Left lung (tissue), 4 donors: ENCODE measurements at regions not wholly inside any gene's neighbourhood (a gene's known extent, or its start where the extent isn't known, plus 50 kb on each side); places are given as distances from the start of the nearest gene placed in this dataset.

Source experiments
- ATAC-seq: fragments of 200-7000 bp; cut with Tn5 transposase; one replicate; pipeline ENCODE4 v1.9.1; 2020; ENCODE audit warnings: moderate library complexity
- DNase-seq, 4 donors: peaks; one replicate each; pipeline ENCODE4 v3.0.0-alpha.2; 2013 to 2020
- H3K27ac ChIP-seq, 2 donors: fragments of 200-600 bp; sonication (generic) in 1 of 2; one replicate each; pipeline versions ENCODE4 v1.5.0 to v1.8.0; 2020 to 2021
- H3K27me3 ChIP-seq, 2 donors: fragments of 200-600 bp; sonication (generic) in 1 of 2; one replicate each; pipeline versions ENCODE4 v1.5.0 to v1.8.0; 2020 to 2021
- H3K36me3 ChIP-seq, 2 donors: fragments of 200-600 bp; sonication (generic) in 1 of 2; one replicate each; pipeline versions ENCODE4 v1.5.0 to v1.8.0; 2020 to 2021
- H3K4me1 ChIP-seq, 2 donors: fragments of 200-600 bp; one replicate each; pipeline ENCODE4 v1.8.0; 2021
- H3K4me3 ChIP-seq, 2 donors: fragments of 200-600 bp; sonication (generic) in 1 of 2; one replicate each; pipeline versions ENCODE4 v1.5.0 to v1.8.0; 2020 to 2021; ENCODE audit warnings: mild to moderate bottlenecking in 1 of 2
- H3K9me3 ChIP-seq, 2 donors: fragments of 200-600 bp; sonication (generic) in 1 of 2; one replicate each; pipeline versions ENCODE4 v1.5.0 to v1.8.0; 2020 to 2021
- CTCF ChIP-seq, 2 donors: fragments of 200-600 bp; sonication (generic) in 1 of 2; IDR thresholded peaks; one replicate each; pipeline versions ENCODE4 v1.5.0 to v1.8.0; 2021; ENCODE audit warnings: antibody characterized with exemption in 2 of 2
- intact Hi-C, 2 donors: fragments of 100-400 bp; cut with DNase I; formaldehyde crosslinking; loops; one replicate each; pipeline versions ENCODE4 v1.11.2 to v1.14.2; 2022
- donor health status: DM: no; HTN: yes; CAD: no.
- donor health status: DM: no; HTN: no; CAD: no.

- Histone ChIP-seq H3K36me3 (no peaks in the 10 kb centered on the region), H3K4me1 (no peaks in the 10 kb centered on the region), H3K4me3 (no peak overlapping the region), H3K27me3 (no peaks in the 10 kb centered on the region), H3K9me3 (no peaks in the 10 kb centered on the region), H3K27ac (no peak overlapping the region)
- DNase-seq (no peak), ATAC-seq (no peak)
- intact Hi-C loops, result no loop called here
- no peak for TF ChIP-seq CTCF (IDR thresholded peaks at IDR 0.05)
Measured at GRCh38 chr3:158918451-158918850, 116.6 kb downstream of the MFSD1 start.

- DNase-seq (no peak), ATAC-seq (no peak)
- TF ChIP-seq CTCF (IDR thresholded peaks at IDR 0.05), result no peak
- intact Hi-C loops, result no loop called here
- no peaks in the 10 kb centered on the region for H3K4me1 ChIP-seq
- no peaks in the 10 kb centered on the region for H3K27me3 ChIP-seq
- no peaks in the 10 kb centered on the region for H3K9me3 ChIP-seq
- no peak overlapping the region for H3K4me3 ChIP-seq
- no peak overlapping the region for H3K27ac ChIP-seq
- no peaks in the 10 kb centered on the region for H3K36me3 ChIP-seq
Measured at GRCh38 chr3:158920371-158920770, 118.5 kb downstream of the MFSD1 start.

DNA sequence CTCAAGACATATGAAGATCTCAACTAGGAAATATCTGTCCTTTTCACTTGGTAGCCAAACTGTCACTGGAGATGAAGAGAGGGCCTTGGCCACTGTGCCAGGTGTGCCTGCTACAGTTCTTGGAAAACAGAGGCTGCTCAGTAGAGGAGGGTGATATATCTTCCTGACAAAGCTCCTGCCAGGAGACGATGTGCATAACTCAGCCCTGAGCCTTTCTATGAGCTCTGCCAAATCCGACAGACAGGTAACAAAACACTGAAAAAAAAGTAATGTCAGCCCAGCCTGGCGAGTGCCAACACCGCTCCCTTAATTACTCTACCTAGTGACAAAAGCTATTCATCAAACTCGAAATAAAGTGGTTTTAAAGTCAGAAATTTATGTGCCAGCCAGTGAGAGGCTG lies 123.2 kb downstream of the MFSD1 start:
- Histone ChIP-seq H3K36me3 (no peaks in the 10 kb centered on the region), H3K4me1 (no peaks in the 10 kb centered on the region), H3K27ac (no peak overlapping the region), H3K9me3 (no peaks in the 10 kb centered on the region), H3K4me3 (no peak overlapping the region), H3K27me3 (no peaks in the 10 kb centered on the region)
- no peak for TF ChIP-seq CTCF (IDR thresholded peaks at IDR 0.05)
- DNase-seq, result no peak
- intact Hi-C loops, result no loop called here
- ATAC-seq, result no peak

DNA sequence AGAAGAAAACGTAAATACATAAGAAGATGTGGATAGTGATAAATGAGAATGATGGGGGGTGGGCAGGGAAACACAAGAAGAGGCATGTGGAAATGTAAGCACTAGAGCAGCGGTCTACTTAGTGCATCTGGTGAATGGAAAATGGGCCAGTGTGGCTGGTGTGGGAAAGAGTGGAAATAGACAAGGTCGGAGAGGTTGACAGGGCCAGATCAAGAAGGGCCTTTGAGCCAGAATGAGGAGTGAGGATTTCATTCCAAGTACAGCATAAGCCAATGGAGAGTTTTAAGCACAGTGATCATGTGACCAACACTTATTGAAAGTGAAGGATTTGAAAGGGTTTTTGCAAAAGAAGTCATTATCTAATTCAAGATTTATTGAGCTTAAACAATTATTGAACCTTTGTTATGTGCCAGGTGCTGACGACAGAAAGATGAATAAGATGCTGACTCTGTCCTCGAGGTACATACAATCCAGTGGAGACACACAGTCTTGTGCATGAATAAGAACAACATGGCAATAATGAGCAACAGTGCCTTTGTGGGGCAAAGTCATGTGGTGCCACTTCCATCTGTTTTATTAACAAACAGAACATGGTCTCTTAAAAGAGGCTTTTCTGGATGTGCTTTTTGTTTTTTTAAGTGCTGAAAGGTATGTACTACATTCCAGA lies 124.1 kb downstream of the MFSD1 start:
- no peak overlapping the region for H3K4me3 ChIP-seq
- ATAC-seq (no peak), DNase-seq (no peak)
- intact Hi-C loops, result no loop called here
- no peaks in the 10 kb centered on the region for H3K4me1 ChIP-seq
- no peaks in the 10 kb centered on the region for H3K36me3 ChIP-seq
- no peaks in the 10 kb centered on the region for H3K27me3 ChIP-seq
- H3K27ac ChIP-seq, result no peak overlapping the region
- H3K9me3 ChIP-seq, result no peaks in the 10 kb centered on the region
- no peak for TF ChIP-seq CTCF (IDR thresholded peaks at IDR 0.05)

GRCh38 chr3:158935846-158936245 lies 134.0 kb downstream of the MFSD1 start:
- Histone ChIP-seq H3K36me3 (no peaks in the 10 kb centered on the region), H3K9me3 (peaks cover 0 to 14% of the 10 kb centered on the region in 2 donors), H3K4me3 (no peak overlapping the region), H3K27me3 (no peaks in the 10 kb centered on the region), H3K27ac (no peak overlapping the region), H3K4me1 (no peaks in the 10 kb centered on the region)
- TF ChIP-seq CTCF (IDR thresholded peaks at IDR 0.05), result no peak
- ATAC-seq (no peak), DNase-seq (no peak)
- intact Hi-C loops, result no loop called here
